SU-DHL-6 (cell line): ENCODE measurements at regions not wholly inside any gene's neighbourhood (a gene's known extent, or its start where the extent isn't known, plus 50 kb on each side); places are given as distances from the start of the nearest gene placed in this dataset.
"Not testable (repeated sequence)": the region's sequence is repeated elsewhere in the genome, so short reads cannot be mapped to it uniquely, and the experiment has no call there.

ENCODE experiments used
- EZH2phosphoT487 ChIP-seq: fragments of 200-600 bp; sonication (generic), shearing (Covaris generic); conservative IDR thresholded peaks from 2 replicates; pipeline ENCODE4 v1.6.1; 2018; ENCODE audit warnings: mild to moderate bottlenecking, antibody characterized with exemption, low read length, moderate library complexity, mixed read lengths
- TF ChIP-seq, protein P1 (sequence below): fragments of 200-600 bp; sonication (generic); IDR thresholded peaks from one replicate; pipeline ENCODE4 v1.5.1; 2017; ENCODE audit warnings: antibody characterized with exemption, mild to moderate bottlenecking, low read length, moderate library complexity; ENCODE audit not compliant: insufficient read depth, poor library complexity, severe bottlenecking

GRCh38 chr18:51570071-51570470 is 372.6 kb upstream of the MEX3C start:
- TF ChIP-seq, protein P1, sequence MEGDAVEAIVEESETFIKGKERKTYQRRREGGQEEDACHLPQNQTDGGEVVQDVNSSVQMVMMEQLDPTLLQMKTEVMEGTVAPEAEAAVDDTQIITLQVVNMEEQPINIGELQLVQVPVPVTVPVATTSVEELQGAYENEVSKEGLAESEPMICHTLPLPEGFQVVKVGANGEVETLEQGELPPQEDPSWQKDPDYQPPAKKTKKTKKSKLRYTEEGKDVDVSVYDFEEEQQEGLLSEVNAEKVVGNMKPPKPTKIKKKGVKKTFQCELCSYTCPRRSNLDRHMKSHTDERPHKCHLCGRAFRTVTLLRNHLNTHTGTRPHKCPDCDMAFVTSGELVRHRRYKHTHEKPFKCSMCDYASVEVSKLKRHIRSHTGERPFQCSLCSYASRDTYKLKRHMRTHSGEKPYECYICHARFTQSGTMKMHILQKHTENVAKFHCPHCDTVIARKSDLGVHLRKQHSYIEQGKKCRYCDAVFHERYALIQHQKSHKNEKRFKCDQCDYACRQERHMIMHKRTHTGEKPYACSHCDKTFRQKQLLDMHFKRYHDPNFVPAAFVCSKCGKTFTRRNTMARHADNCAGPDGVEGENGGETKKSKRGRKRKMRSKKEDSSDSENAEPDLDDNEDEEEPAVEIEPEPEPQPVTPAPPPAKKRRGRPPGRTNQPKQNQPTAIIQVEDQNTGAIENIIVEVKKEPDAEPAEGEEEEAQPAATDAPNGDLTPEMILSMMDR = not testable (repeated sequence)
- TF ChIP-seq EZH2phosphoT487 = not testable (repeated sequence)
